ENCODE measurements at regions not wholly inside any gene's neighbourhood (a gene's known extent, or its start where the extent isn't known, plus 50 kb on each side); places are given as distances from the start of the nearest gene placed in this dataset.

DNA sequence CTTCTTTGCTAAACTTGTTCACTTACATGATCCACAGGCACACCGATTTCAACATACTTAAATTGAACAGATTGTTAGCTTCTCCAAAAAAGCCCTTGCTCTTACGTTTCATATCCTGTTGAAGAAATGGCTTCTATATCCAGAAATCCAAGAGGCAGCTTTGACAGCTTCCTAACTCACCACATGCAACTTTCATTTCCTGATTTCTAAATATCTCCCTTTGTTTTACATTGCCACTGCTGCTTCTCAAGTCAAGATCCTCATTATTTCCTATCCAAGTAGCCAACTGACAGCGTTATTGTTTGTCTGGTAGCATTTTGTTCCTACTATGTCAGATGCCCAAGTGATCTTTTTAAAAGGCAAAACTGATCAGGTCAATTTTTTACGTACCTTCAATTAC lies 913.2 kb upstream of the TYRP1 start:
- TF ChIP-seq FOXM1 (IDR thresholded peaks at IDR 0.05; ENCODE audit: borderline replicate concordance) (no peak), L3MBTL2 (conservative IDR thresholded peaks at IDR 0.05) (no peak)
